GM13977 (cell line): ENCODE measurements at regions not wholly inside any gene's neighbourhood (a gene's known extent, or its start where the extent isn't known, plus 50 kb on each side); places are given as distances from the start of the nearest gene placed in this dataset.

Experiments used
- DNase-seq: peaks from one replicate; pipeline ENCODE4 v3.0.0; 2012; ENCODE audit warnings: low spot score
- CTCF ChIP-seq: IDR thresholded peaks from 2 replicates; pipeline ENCODE4 v1.5.1; 2012; ENCODE audit warnings: mild to moderate bottlenecking, control low read depth; ENCODE audit not compliant: insufficient read depth; ENCODE audit errors: extremely low read depth, missing control alignments
- in situ Hi-C: fragments of 300-500 bp; cut with MboI; formaldehyde crosslinking; loops from one replicate; pipeline ENCODE4 v1.12.0; 2022; ENCODE audit warnings: low sequenced_read_pairs, low pct_unique_long_range_greater_than_20kb, mixed read lengths, inconsistent platforms; ENCODE audit not compliant: unreplicated experiment

- no peak for TF ChIP-seq CTCF
- in situ Hi-C loops: no loop called here
- no peak for DNase-seq
Observed at GRCh38 chr3:102084006-102084405, 234.7 kb downstream of the NFKBIZ start.

DNA sequence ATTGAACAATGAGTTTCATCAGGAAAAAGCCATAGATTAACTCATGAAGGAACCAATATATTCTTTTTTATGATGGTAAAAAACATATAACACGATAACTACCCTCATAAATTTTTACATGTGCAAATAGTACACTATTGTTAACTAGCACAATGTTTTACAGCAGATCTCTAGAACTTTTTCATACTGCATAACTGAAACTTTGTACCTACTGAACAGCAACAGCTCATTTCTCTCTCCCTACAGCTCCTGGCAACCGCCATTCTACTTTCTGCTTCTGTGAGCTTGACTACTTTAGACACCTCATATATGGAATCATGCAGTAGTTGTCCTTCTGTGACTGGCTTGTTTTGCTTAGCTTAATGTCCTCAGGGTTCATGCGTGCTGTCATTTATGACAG is 235.4 kb downstream of the NFKBIZ start:
- in situ Hi-C loops: no loop called here
- TF ChIP-seq CTCF: no peak
- DNase-seq: no peak

- no peak for DNase-seq
- TF ChIP-seq CTCF: no peak
Observed at GRCh38 chr3:102085431-102086176, 236.3 kb downstream of the NFKBIZ start.

GRCh38 chr3:102087236-102087635 is 237.9 kb downstream of the NFKBIZ start:
- DNase-seq: no peak
- TF ChIP-seq CTCF: no peak
- in situ Hi-C loops: no loop called here

More at GRCh38 chr3:102085431-102086176, 236.3 kb downstream of the NFKBIZ start:
- in situ Hi-C loops: no loop called here

DNA sequence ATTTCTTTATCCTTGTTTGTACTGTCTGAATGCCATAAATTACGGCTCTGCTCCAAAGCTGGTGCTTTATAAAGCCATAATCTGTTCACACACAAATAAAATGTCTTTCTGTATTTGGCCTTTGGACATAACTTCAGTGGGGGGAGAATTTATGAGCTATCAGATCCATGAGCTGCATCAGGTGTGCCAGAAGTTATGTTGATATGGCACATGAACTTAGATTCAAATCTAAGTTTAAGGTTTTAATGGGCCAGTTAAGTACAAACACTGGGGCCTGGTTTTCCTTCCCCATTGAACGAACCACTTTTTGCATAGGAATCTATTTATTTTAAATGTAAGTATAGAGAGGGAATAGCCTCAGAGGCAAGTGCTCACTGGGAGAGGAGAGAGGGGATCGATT is 239.9 kb downstream of the NFKBIZ start:
- DNase-seq: no peak
- no peak for TF ChIP-seq CTCF
- in situ Hi-C loops: no loop called here

DNA sequence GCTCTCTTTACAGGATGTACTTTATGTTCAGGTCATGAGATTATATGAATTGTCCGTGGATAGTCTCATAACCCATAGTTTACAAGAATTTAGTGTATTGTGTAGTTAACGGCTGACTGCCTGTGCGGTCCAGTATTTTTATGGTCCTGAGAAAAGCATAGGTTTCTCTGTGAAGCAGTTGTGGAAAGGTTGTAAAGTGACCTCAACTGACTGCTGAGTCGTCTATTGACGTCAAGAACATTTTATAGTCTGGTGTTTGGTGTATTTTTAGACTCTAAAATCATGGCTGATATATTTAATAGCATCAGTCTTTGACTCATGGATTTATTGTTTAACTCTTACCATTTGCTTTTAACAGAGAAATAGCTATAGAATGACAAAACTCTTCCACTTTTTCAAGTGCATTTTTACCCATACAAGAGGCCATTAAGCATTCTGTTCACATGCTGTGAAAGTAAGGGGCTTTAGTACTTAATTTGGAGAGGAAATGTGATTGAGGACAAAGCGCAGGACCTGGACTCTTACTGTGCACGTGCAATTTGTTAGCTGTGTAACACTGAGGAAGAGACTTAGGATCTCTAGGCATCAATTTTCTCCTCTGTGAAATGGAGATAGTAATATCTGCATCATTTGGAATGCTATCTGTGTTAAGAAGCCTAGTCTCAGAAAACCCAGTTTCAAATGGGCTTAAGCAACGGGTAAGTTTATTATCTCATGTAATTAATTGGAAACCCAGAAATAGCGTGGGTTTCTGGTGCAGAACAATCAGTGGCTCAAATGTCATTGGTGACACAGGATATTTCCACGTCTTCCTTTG is 240.8 kb downstream of the NFKBIZ start:
- in situ Hi-C loops: no loop called here
- no peak for DNase-seq
- no peak for TF ChIP-seq CTCF
